ENCODE measurements at regions not wholly inside any gene's neighbourhood (a gene's known extent, or its start where the extent isn't known, plus 50 kb on each side); places are given as distances from the start of the nearest gene placed in this dataset.

GRCh38 chr1:87169263-87169910, 159.3 kb upstream of the LMO4 start:
- ChIA-PET CTCF (ENCODE audit: partially characterized antibody) (interaction anchor here (0.6 to 2.6 kb wide), 9 partner anchors 8 to 123 kb away, joined by 3 to 7 read pairs (median 3); no protein-coding TSS in a partner anchor), POLR2A (ENCODE audit: partially characterized antibody) (no interaction called here)
- no peaks in the 10 kb centered on the region for H3K9me3 ChIP-seq (ENCODE audit: insufficient read depth in 2 of 2, low read depth in 1 of 2, low read length in 1 of 2)

More at GRCh38 chr1:87169263-87169910, 159.3 kb upstream of the LMO4 start:
- Histone ChIP-seq H3K4ac (replicated peaks; ENCODE audit: insufficient read length, low read depth, low read length) (no peak overlapping the region), H2BK12ac (ENCODE audit: low read depth, low read length) (no peak overlapping the region), H2BK5ac (ENCODE audit: low read depth, low read length) (no peak overlapping the region), H3K56ac (replicated peaks; ENCODE audit: insufficient read length, low read depth, low read length) (no peak overlapping the region), H3K79me2 (ENCODE audit: control insufficient read depth in 1 of 2, insufficient read depth in 2 of 2, low read length in 2 of 2) (no peaks in the 10 kb centered on the region), H3K23ac (ENCODE audit: insufficient read length) (no peak overlapping the region), H3K36me3 (ENCODE audit: control insufficient read depth in 2 of 4, insufficient read depth in 4 of 4, low read length in 3 of 4) (no peaks in the 10 kb centered on the region), H3K27ac (ENCODE audit: low read depth, low read length) (no peak overlapping the region), H2BK20ac (ENCODE audit: low read length) (no peak overlapping the region), H3K27me3 (replicated peaks in 1 of 4; ENCODE audit: control insufficient read depth in 3 of 4, extremely low read depth in 1 of 4, insufficient read depth in 3 of 4, low read length in 3 of 4) (no peaks in the 10 kb centered on the region), H3K14ac (ENCODE audit: insufficient read length) (no peak overlapping the region), H3K4me1 (replicated peaks in 1 of 4; ENCODE audit: control insufficient read depth in 3 of 4, insufficient read depth in 4 of 4, low read length in 3 of 4) (no peaks in the 10 kb centered on the region), H3K4me2 (ENCODE audit: insufficient read depth in 1 of 2, low read depth in 2 of 2, low read length in 2 of 2) (no peak overlapping the region), H2BK15ac (ENCODE audit: low read length) (no peak overlapping the region), H4K91ac (replicated peaks; ENCODE audit: insufficient read length, low read length) (no peak overlapping the region), H2AK5ac (ENCODE audit: low read depth, low read length) (no peak overlapping the region), H3K9ac (replicated peaks in 1 of 4; ENCODE audit: extremely low read depth in 1 of 4, low read depth in 3 of 4, low read length in 3 of 4) (no peak overlapping the region), H2AFZ (ENCODE audit: low read length) (no peak overlapping the region), H4K20me1 (replicated peaks in 1 of 2; ENCODE audit: control insufficient read depth in 1 of 2, insufficient read depth in 2 of 2, low read length in 2 of 2) (no peaks in the 10 kb centered on the region), H2BK120ac (replicated peaks; ENCODE audit: low read depth, low read length) (no peak overlapping the region), H4K5ac (ENCODE audit: insufficient read length, low read depth, low read length) (no peak overlapping the region), H3K4me3 (ENCODE audit: extremely low read depth in 1 of 4, insufficient read depth in 2 of 4, low read depth in 3 of 4, low read length in 4 of 4) (no peak overlapping the region), H4K8ac (ENCODE audit: extremely low read depth, insufficient read depth, low read length) (no peak overlapping the region), H3K23me2 (ENCODE audit: low read depth, low read length) (no peaks in the 10 kb centered on the region), H3K79me1 (ENCODE audit: low read depth, low read length) (no peaks in the 10 kb centered on the region), H3K18ac (ENCODE audit: extremely low read depth, low read length) (no peak overlapping the region)
- WGBS, 2 experiments (ENCODE audit: extremely low coverage in 1 of 2, insufficient coverage in 1 of 2, insufficient read length in 1 of 2, insufficient replicate concordance in 2 of 2, low coverage in 1 of 2, low lambda C conversion rate in 2 of 2, missing lambda C conversion rate in 1 of 2) = 90% methylated on average over 3 of the region's 3 CpGs; no CpG with 5 or more reads in 1 of the 2 experiments
- DNase-seq (ENCODE audit: low read depth in 1 of 2, low spot score in 2 of 2) (no peak), FAIRE-seq (no peak)
- TF ChIP-seq CREB1 (IDR thresholded peaks at IDR 0.05) = no peak
- no peak for TF ChIP-seq CHD2 (IDR thresholded peaks at IDR 0.05; ENCODE audit: low read length)
- no peak for TF ChIP-seq SIN3A (conservative IDR thresholded peaks at IDR 0.05 in 1 of 2, IDR thresholded peaks at IDR 0.05 in 1 of 2; ENCODE audit: low read depth in 1 of 2, low read length in 2 of 2)
- TF ChIP-seq KDM4A (IDR thresholded peaks at IDR 0.05; ENCODE audit: low read depth, low read length, severe bottlenecking) = no peak
- TF ChIP-seq POLR2A (IDR thresholded peaks at IDR 0.05; ENCODE audit: control extremely low read depth in 1 of 2, low read depth in 2 of 2, low read length in 2 of 2) = no peak
- no peak for TF ChIP-seq KDM5A (IDR thresholded peaks at IDR 0.05; ENCODE audit: low read length)
- TF ChIP-seq SP1 (IDR thresholded peaks at IDR 0.05; ENCODE audit: low read depth, low read length) = no peak
- no peak for TF ChIP-seq RFX5 (IDR thresholded peaks at IDR 0.05; ENCODE audit: borderline replicate concordance, low read depth, low read length)
- TF ChIP-seq JUN (IDR thresholded peaks at IDR 0.05; ENCODE audit: low read depth, low read length) = no peak
- TF ChIP-seq CBX8 (IDR thresholded peaks at IDR 0.05; ENCODE audit: borderline replicate concordance, low read depth, low read length) = no peak
- no peak for TF ChIP-seq FOSL1 (IDR thresholded peaks at IDR 0.05; ENCODE audit: insufficient read depth, low read depth, low read length)
- TF ChIP-seq HDAC2 (IDR thresholded peaks at IDR 0.05; ENCODE audit: borderline replicate concordance in 1 of 2, low read depth in 2 of 2, low read length in 2 of 2) = no peak
